K562 (cell line): ENCODE measurements at regions not wholly inside any gene's neighbourhood (a gene's known extent, or its start where the extent isn't known, plus 50 kb on each side); places are given as distances from the start of the nearest gene placed in this dataset.

ENCODE experiments used
- ATAC-seq: fragments of 200-7000 bp; cut with Tn5 transposase; 3 replicates; pipeline ENCODE4 v1.9.1; 2020; ENCODE audit warnings: moderate library complexity
- BruUV-seq: library from RNA; stranded (reverse); fragments of 400-500 nt; replicated peaks from 2 replicates; lab custom pipeline; 2021; lab: Mats Ljungman, UMichigan
- CTCF ChIA-PET: fragments of 300-600 bp; formaldehyde crosslinking; extraction: SDS; loops from one replicate; lab custom pipeline; 2021; ENCODE audit warnings: low intra/inter-chr PET ratio; lab: Yijun Ruan, JAX
- POLR2A ChIA-PET: fragments of 300-600, 350-650 bp; sonication (Branson Sonifier 250); formaldehyde crosslinking; extraction: SDS; loops from one replicate; lab custom pipeline; 2021; ENCODE audit warnings: antibody characterized with exemption, inconsistent platforms; lab: Yijun Ruan, JAX
- DNase-seq, 4 experiments: peaks; one replicate each; pipeline versions ENCODE4 v3.0.0 to v3.0.0-alpha.2; 2011 to 2018; ENCODE audit warnings: low spot score in 3 of 4, mixed read lengths in 3 of 4; ENCODE audit errors: extremely low read depth in 1 of 4
- FAIRE-seq: peaks from 2 replicates; lab custom pipeline; 2011; peaks lifted over from hg19 to GRCh38; lab: Jason Lieb, UNC
- H2AFZ ChIP-seq: 2 replicates; pipeline ENCODE4 v1.6.0; 2011; ENCODE audit warnings: low read depth, low read length, control low read depth, inconsistent platforms
- H3K27ac ChIP-seq: fragments of 200-600 bp; 3 replicates; pipeline ENCODE4 v1.8.0; 2011; ENCODE audit warnings: low read depth, mild to moderate bottlenecking, control low read depth, inconsistent platforms, low read length, moderate library complexity, mixed read lengths; ENCODE audit errors: extremely low read depth
- H3K27me3 ChIP-seq, 2 experiments: fragments of 300-600 bp in 1 of 2; 2 replicates in 1 of 2; 3 replicates in 1 of 2; pipeline versions ENCODE4 v1.6.0 to v1.8.0; 2011; ENCODE audit warnings: inconsistent platforms in 2 of 2, low read length in 2 of 2, mild to moderate bottlenecking in 1 of 2, mixed read lengths in 1 of 2, moderate library complexity in 1 of 2; ENCODE audit not compliant: control insufficient read depth in 2 of 2, insufficient read depth in 2 of 2
- H3K36me3 ChIP-seq: fragments of 300-600 bp; 3 replicates; pipeline ENCODE4 v1.8.0; 2011; ENCODE audit warnings: mild to moderate bottlenecking, low read length, inconsistent platforms; ENCODE audit not compliant: control insufficient read depth, insufficient read depth
- H3K4me1 ChIP-seq, 2 experiments: fragments of 200-600 bp in 1 of 2; replicated peaks in 1 of 2; 2 replicates in 1 of 2; 3 replicates in 1 of 2; pipeline versions ENCODE4 v1.5.1 to v1.8.0; 2011; ENCODE audit warnings: inconsistent platforms in 2 of 2, low read length in 2 of 2, mild to moderate bottlenecking in 1 of 2, mixed read lengths in 1 of 2, moderate library complexity in 1 of 2; ENCODE audit not compliant: control insufficient read depth in 2 of 2, insufficient read depth in 2 of 2
- H3K4me2 ChIP-seq: 2 replicates; pipeline ENCODE4 v1.6.1; 2011; ENCODE audit warnings: low read length, control low read depth, inconsistent platforms, mixed read lengths; ENCODE audit not compliant: insufficient read depth
- H3K4me3 ChIP-seq: fragments of 200-600 bp; sonication (generic), shearing (Covaris generic); 2 replicates; pipeline ENCODE4 v1.5.1; 2016; ENCODE audit warnings: control low read depth, inconsistent platforms
- H3K79me2 ChIP-seq: fragments of 200-600 bp; 3 replicates; pipeline ENCODE4 v1.8.0; 2011; ENCODE audit warnings: low read length, inconsistent platforms; ENCODE audit not compliant: control insufficient read depth, insufficient read depth
- H3K9ac ChIP-seq, 2 experiments: 2 replicates each; pipeline versions ENCODE4 v1.6.0 to v1.6.1; 2011; ENCODE audit warnings: low read depth in 2 of 2, low read length in 2 of 2, control low read depth in 1 of 2, inconsistent platforms in 1 of 2, mild to moderate bottlenecking in 1 of 2, mixed read lengths in 1 of 2; ENCODE audit not compliant: insufficient read depth in 1 of 2
- H3K9me1 ChIP-seq: one replicate; pipeline ENCODE4 v1.6.0; 2011; ENCODE audit warnings: inconsistent platforms, mild to moderate bottlenecking, low read length, moderate library complexity; ENCODE audit not compliant: control insufficient read depth, insufficient read depth
- H3K9me3 ChIP-seq: replicated peaks from 2 replicates; pipeline ENCODE4 v1.5.1; 2011; ENCODE audit warnings: low read depth, low read length, inconsistent platforms; ENCODE audit not compliant: control insufficient read depth, insufficient read depth
- H4K20me1 ChIP-seq: replicated peaks from 2 replicates; pipeline ENCODE4 v1.6.1; 2011; ENCODE audit warnings: low read length, inconsistent platforms, mixed read lengths; ENCODE audit not compliant: control insufficient read depth, insufficient read depth
- CBFB ChIP-seq: sonication (generic); formaldehyde crosslinking; IDR thresholded peaks from 2 replicates; pipeline ENCODE4 v1.4.0; 2020; ENCODE audit warnings: mild to moderate bottlenecking, missing genetic modification reagents
- COPS2 ChIP-seq: fragments of 450-650 bp; conservative IDR thresholded peaks from 2 replicates; pipeline ENCODE4 v1.6.1; 2016; ENCODE audit warnings: mild to moderate bottlenecking, moderate library complexity
- DMBX1 ChIP-seq: fragments of 250-450 bp; sonication (Bioruptor Pico); IDR thresholded peaks from 2 replicates; pipeline ENCODE4 v1.8.0; 2022; ENCODE audit warnings: inconsistent platforms, mild to moderate bottlenecking, moderate library complexity, borderline replicate concordance
- GABPB1 ChIP-seq: sonication (generic); formaldehyde crosslinking; IDR thresholded peaks from 2 replicates; pipeline ENCODE4 v1.8.0; 2022; ENCODE audit warnings: mild to moderate bottlenecking, missing genetic modification reagents
- GTF2A2 ChIP-seq: IDR thresholded peaks from 2 replicates; pipeline ENCODE4 v1.6.1; 2016; ENCODE audit warnings: mild to moderate bottlenecking, missing genetic modification characterization, missing compliant biosample characterization
- NFIX ChIP-seq: fragments of 250-450 bp; sonication (Bioruptor Pico); IDR thresholded peaks from 2 replicates; pipeline ENCODE4 v1.4.0; 2020; ENCODE audit warnings: low read depth, mild to moderate bottlenecking, moderate library complexity
- PHF21A ChIP-seq: fragments of 450-650 bp; IDR thresholded peaks from 2 replicates; pipeline ENCODE4 v1.6.1; 2017; ENCODE audit warnings: low read depth, borderline replicate concordance
- RCOR1 ChIP-seq, 2 experiments: IDR thresholded peaks; 2 replicates each; pipeline ENCODE4 v1.6.1; 2012; ENCODE audit warnings: low read depth in 2 of 2, low read length in 2 of 2, borderline replicate concordance in 1 of 2, improper control_type of control experiment in 1 of 2
- YBX1 ChIP-seq: fragments of 450-650 bp; IDR thresholded peaks from 2 replicates; pipeline ENCODE4 v1.7.1; 2016; ENCODE audit warnings: mild to moderate bottlenecking
- ZNF717 ChIP-seq: fragments of 250-450 bp; sonication (Bioruptor Pico); IDR thresholded peaks from 2 replicates; pipeline ENCODE4 v1.5.0; 2021
- WGBS: fragments of 100-300 bp; shearing (Covaris generic); methylation state at CpG from one replicate; pipeline ENCODE4 v1.1.6; 2016; ENCODE audit warnings: low coverage, mixed read lengths; ENCODE audit not compliant: insufficient coverage; ENCODE audit errors: missing lambda C conversion rate; 5-methylcytosine and 5-hydroxymethylcytosine counted together
- in situ Hi-C: fragments of 300-500 bp; cut with MboI; formaldehyde crosslinking; loops from 4 replicates; pipeline ENCODE4 v1.15.0; 2018; ENCODE audit warnings: inconsistent platforms, mixed read lengths
- intact Hi-C: fragments of 100-400 bp; cut with micrococcal nuclease; formaldehyde crosslinking; loops from 2 replicates; pipeline ENCODE4 v1.14.2; 2022
- TF ChIP-seq, protein P1 (sequence below): sonication (generic); formaldehyde crosslinking; IDR thresholded peaks from 2 replicates; pipeline ENCODE4 v1.8.0; 2023; ENCODE audit warnings: missing genetic modification reagents, mild to moderate bottlenecking, borderline replicate concordance
- TF ChIP-seq, protein P2 (sequence below): fragments of 450-650 bp; IDR thresholded peaks from 2 replicates; pipeline ENCODE4 v1.6.1; 2017; ENCODE audit warnings: antibody characterized with exemption

DNA sequence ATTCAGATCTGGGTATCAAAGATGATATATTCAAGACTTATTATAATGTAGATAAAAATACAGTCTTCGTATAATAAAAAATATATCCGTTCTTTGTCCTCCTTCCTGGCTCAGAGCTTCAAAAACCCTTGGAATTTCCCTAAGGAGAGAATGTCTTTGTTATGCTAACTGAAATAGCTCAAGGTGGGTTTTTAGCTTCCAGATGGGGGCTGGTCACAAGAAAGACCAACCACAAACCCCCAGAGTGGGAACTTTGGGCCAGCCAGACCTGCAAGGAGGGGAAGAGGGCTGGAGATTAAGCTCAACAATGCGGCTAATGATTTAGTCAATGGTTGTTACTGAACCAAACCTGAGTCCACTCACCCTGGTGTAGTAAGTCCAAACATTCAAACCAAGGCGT, 196.4 kb downstream of the SDHAF3 start:
- ChIA-PET CTCF (no interaction called here), POLR2A (interaction anchor here (0.6 kb wide), 1 partner anchor 62 kb away, joined by 3 read pairs; no protein-coding TSS in a partner anchor)
- DNase-seq (no peak), FAIRE-seq (no peak), ATAC-seq (no peak)
- Histone ChIP-seq H3K4me3 (no peak overlapping the region), H4K20me1 (no peaks in the 10 kb centered on the region), H3K9me3 (no peaks in the 10 kb centered on the region), H3K4me2 (no peak overlapping the region), H3K27ac (no peak overlapping the region), H3K9me1 (no peaks in the 10 kb centered on the region), H3K36me3 (no peaks in the 10 kb centered on the region), H3K27me3 (peaks cover 0 to 6% of the 10 kb centered on the region in 2 experiments; a peak in 2 of 5 replicates), H2AFZ (no peak overlapping the region), H3K9ac (no peak overlapping the region), H3K4me1 (no peaks in the 10 kb centered on the region), H3K79me2 (no peaks in the 10 kb centered on the region)
- in situ Hi-C loops (no loop called here), intact Hi-C loops (no loop called here)
- BruUV-seq: no TSS peak
- 2% methylated on average over 4 of the region's 4 CpGs for WGBS
- TF ChIP-seq, protein P1, sequence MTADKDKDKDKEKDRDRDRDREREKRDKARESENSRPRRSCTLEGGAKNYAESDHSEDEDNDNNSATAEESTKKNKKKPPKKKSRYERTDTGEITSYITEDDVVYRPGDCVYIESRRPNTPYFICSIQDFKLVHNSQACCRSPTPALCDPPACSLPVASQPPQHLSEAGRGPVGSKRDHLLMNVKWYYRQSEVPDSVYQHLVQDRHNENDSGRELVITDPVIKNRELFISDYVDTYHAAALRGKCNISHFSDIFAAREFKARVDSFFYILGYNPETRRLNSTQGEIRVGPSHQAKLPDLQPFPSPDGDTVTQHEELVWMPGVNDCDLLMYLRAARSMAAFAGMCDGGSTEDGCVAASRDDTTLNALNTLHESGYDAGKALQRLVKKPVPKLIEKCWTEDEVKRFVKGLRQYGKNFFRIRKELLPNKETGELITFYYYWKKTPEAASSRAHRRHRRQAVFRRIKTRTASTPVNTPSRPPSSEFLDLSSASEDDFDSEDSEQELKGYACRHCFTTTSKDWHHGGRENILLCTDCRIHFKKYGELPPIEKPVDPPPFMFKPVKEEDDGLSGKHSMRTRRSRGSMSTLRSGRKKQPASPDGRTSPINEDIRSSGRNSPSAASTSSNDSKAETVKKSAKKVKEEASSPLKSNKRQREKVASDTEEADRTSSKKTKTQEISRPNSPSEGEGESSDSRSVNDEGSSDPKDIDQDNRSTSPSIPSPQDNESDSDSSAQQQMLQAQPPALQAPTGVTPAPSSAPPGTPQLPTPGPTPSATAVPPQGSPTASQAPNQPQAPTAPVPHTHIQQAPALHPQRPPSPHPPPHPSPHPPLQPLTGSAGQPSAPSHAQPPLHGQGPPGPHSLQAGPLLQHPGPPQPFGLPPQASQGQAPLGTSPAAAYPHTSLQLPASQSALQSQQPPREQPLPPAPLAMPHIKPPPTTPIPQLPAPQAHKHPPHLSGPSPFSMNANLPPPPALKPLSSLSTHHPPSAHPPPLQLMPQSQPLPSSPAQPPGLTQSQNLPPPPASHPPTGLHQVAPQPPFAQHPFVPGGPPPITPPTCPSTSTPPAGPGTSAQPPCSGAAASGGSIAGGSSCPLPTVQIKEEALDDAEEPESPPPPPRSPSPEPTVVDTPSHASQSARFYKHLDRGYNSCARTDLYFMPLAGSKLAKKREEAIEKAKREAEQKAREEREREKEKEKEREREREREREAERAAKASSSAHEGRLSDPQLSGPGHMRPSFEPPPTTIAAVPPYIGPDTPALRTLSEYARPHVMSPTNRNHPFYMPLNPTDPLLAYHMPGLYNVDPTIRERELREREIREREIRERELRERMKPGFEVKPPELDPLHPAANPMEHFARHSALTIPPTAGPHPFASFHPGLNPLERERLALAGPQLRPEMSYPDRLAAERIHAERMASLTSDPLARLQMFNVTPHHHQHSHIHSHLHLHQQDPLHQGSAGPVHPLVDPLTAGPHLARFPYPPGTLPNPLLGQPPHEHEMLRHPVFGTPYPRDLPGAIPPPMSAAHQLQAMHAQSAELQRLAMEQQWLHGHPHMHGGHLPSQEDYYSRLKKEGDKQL: no peak
- no peak for TF ChIP-seq YBX1
- TF ChIP-seq ZNF717: no peak
- no peak for TF ChIP-seq RCOR1 (IDR thresholded peaks at IDR 0.05; ENCODE audit: borderline replicate concordance in 1 of 2, low read depth in 2 of 2, low read length in 2 of 2)
- no peak for TF ChIP-seq PHF21A
- TF ChIP-seq CBFB (CRISPR knock-in tag): no peak
- TF ChIP-seq, protein P2, sequence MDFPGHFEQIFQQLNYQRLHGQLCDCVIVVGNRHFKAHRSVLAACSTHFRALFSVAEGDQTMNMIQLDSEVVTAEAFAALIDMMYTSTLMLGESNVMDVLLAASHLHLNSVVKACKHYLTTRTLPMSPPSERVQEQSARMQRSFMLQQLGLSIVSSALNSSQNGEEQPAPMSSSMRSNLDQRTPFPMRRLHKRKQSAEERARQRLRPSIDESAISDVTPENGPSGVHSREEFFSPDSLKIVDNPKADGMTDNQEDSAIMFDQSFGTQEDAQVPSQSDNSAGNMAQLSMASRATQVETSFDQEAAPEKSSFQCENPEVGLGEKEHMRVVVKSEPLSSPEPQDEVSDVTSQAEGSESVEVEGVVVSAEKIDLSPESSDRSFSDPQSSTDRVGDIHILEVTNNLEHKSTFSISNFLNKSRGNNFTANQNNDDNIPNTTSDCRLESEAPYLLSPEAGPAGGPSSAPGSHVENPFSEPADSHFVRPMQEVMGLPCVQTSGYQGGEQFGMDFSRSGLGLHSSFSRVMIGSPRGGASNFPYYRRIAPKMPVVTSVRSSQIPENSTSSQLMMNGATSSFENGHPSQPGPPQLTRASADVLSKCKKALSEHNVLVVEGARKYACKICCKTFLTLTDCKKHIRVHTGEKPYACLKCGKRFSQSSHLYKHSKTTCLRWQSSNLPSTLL: no peak
- no peak for TF ChIP-seq GABPB1 (CRISPR knock-in tag)
- no peak for TF ChIP-seq GTF2A2
- TF ChIP-seq NFIX: no peak
- no peak for TF ChIP-seq COPS2
- no peak for TF ChIP-seq DMBX1
